ENCODE measurements at regions not wholly inside any gene's neighbourhood (a gene's known extent, or its start where the extent isn't known, plus 50 kb on each side); places are given as distances from the start of the nearest gene placed in this dataset.

GRCh38 chr4:145339075-145339725 is 142.5 kb upstream of the SMAD1 start:
- TF ChIP-seq CTCF (conservative IDR thresholded peaks at IDR 0.05; ENCODE audit: low read depth, low read length): no peak
- H3K4me3 ChIP-seq (ENCODE audit: low read depth, low read length): no peak overlapping the region
- DNase-seq (ENCODE audit: low read depth): no peak

- TF ChIP-seq CTCF (conservative IDR thresholded peaks at IDR 0.05; ENCODE audit: low read depth, low read length): no peak
- no peak for DNase-seq (ENCODE audit: low read depth)
- H3K4me3 ChIP-seq (ENCODE audit: low read depth, low read length): no peak overlapping the region
Observed at GRCh38 chr4:145338568-145338967, 143.1 kb upstream of the SMAD1 start.

- no peak for DNase-seq (ENCODE audit: low read depth)
- H3K4me3 ChIP-seq (ENCODE audit: low read depth, low read length): no peak overlapping the region
- TF ChIP-seq CTCF (conservative IDR thresholded peaks at IDR 0.05; ENCODE audit: low read depth, low read length): no peak
Observed at GRCh38 chr4:145337391-145337790, 144.3 kb upstream of the SMAD1 start.

GRCh38 chr4:145333786-145334185 is 147.9 kb upstream of the SMAD1 start:
- no peak for DNase-seq (ENCODE audit: low read depth)
- H3K4me3 ChIP-seq (ENCODE audit: low read depth, low read length): no peak overlapping the region
- TF ChIP-seq CTCF (conservative IDR thresholded peaks at IDR 0.05; ENCODE audit: low read depth, low read length): no peak

- no peak for DNase-seq (ENCODE audit: low read depth)
- no peak for TF ChIP-seq CTCF (conservative IDR thresholded peaks at IDR 0.05; ENCODE audit: low read depth, low read length)
- no peak overlapping the region for H3K4me3 ChIP-seq (ENCODE audit: low read depth, low read length)
Observed at GRCh38 chr4:145326491-145326890, 146.1 kb upstream of the OTUD4 start.

- no peak for DNase-seq (ENCODE audit: low read depth)
- H3K4me3 ChIP-seq (ENCODE audit: low read depth, low read length): no peak overlapping the region
- TF ChIP-seq CTCF (conservative IDR thresholded peaks at IDR 0.05; ENCODE audit: low read depth, low read length): no peak
Observed at GRCh38 chr4:145324161-145324560, 143.8 kb upstream of the OTUD4 start.

- no peak overlapping the region for H3K4me3 ChIP-seq (ENCODE audit: low read depth, low read length)
- no peak for DNase-seq (ENCODE audit: low read depth)
- TF ChIP-seq CTCF (conservative IDR thresholded peaks at IDR 0.05; ENCODE audit: low read depth, low read length): no peak
Observed at GRCh38 chr4:145320294-145320693, 139.9 kb upstream of the OTUD4 start.

All from choroid plexus epithelial cell (primary cell).